ENCODE measurements at regions not wholly inside any gene's neighbourhood (a gene's known extent, or its start where the extent isn't known, plus 50 kb on each side); places are given as distances from the start of the nearest gene placed in this dataset.

DNA sequence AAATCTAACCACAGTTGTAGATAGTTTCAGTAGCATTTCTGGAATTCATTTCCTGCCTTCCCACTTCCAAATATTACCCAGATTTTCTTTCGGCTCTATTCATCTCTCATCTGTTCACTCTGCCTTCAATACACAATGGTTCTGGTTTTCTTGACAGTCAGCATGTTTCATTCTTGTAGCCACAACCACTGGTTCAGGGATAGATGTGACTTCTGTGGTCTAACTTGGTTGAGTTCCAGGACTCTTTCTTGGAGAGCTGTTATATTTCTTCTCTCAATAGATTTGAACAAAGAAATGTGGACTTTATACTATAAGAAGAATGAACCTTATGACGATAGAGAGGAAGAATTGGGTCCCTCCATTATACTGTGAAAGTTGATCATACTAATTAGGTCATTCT is 228.8 kb downstream of the NSUN3 start:
- no peak for TF ChIP-seq EZH2 (IDR thresholded peaks at IDR 0.05; ENCODE audit: borderline replicate concordance, low read depth, low read length, severe bottlenecking)
- TF ChIP-seq, protein P1, sequence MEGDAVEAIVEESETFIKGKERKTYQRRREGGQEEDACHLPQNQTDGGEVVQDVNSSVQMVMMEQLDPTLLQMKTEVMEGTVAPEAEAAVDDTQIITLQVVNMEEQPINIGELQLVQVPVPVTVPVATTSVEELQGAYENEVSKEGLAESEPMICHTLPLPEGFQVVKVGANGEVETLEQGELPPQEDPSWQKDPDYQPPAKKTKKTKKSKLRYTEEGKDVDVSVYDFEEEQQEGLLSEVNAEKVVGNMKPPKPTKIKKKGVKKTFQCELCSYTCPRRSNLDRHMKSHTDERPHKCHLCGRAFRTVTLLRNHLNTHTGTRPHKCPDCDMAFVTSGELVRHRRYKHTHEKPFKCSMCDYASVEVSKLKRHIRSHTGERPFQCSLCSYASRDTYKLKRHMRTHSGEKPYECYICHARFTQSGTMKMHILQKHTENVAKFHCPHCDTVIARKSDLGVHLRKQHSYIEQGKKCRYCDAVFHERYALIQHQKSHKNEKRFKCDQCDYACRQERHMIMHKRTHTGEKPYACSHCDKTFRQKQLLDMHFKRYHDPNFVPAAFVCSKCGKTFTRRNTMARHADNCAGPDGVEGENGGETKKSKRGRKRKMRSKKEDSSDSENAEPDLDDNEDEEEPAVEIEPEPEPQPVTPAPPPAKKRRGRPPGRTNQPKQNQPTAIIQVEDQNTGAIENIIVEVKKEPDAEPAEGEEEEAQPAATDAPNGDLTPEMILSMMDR (IDR thresholded peaks at IDR 0.05; ENCODE audit: borderline replicate concordance, extremely low read depth, low read length, poor library complexity, severe bottlenecking), result no peak

All from DND-41 (cell line).